ENCODE measurements at regions not wholly inside any gene's neighbourhood (a gene's known extent, or its start where the extent isn't known, plus 50 kb on each side); places are given as distances from the start of the nearest gene placed in this dataset.
A peak's percentile ranks its signal among the peaks of the same experiment; 100 is the strongest.

GRCh38 chr11:11035331-11035730, 177.5 kb upstream of the ZBED5 start:
- Histone ChIP-seq H3K27ac (no peak overlapping the region), H3K36me3 (no peaks in the 10 kb centered on the region), H3K4me3 (ENCODE audit: low read depth, low read length) (no peak overlapping the region), H3K9me3 (ENCODE audit: severe bottlenecking) (no peaks in the 10 kb centered on the region), H3K27me3 (ENCODE audit: insufficient read depth, low read depth, severe bottlenecking) (no peaks in the 10 kb centered on the region)
- TF ChIP-seq CTCF (IDR thresholded peaks at IDR 0.05; ENCODE audit: low read depth, low read length): no peak
- DNase-seq: no peak

GRCh38 chr11:11034476-11034875, 176.6 kb upstream of the ZBED5 start:
- no peak for TF ChIP-seq CTCF (IDR thresholded peaks at IDR 0.05; ENCODE audit: low read depth, low read length)
- H3K27ac ChIP-seq: no peak overlapping the region
- H3K27me3 ChIP-seq (ENCODE audit: insufficient read depth, low read depth, severe bottlenecking): no peaks in the 10 kb centered on the region
- H3K36me3 ChIP-seq: no peaks in the 10 kb centered on the region
- no peak for DNase-seq
- H3K9me3 ChIP-seq (ENCODE audit: severe bottlenecking): no peaks in the 10 kb centered on the region
- no peak overlapping the region for H3K4me3 ChIP-seq (ENCODE audit: low read depth, low read length)

- no peaks in the 10 kb centered on the region for H3K27me3 ChIP-seq (ENCODE audit: insufficient read depth, low read depth, severe bottlenecking)
- no peak for TF ChIP-seq CTCF (IDR thresholded peaks at IDR 0.05; ENCODE audit: low read depth, low read length)
- H3K36me3 ChIP-seq: no peaks in the 10 kb centered on the region
- no peaks in the 10 kb centered on the region for H3K9me3 ChIP-seq (ENCODE audit: severe bottlenecking)
- no peak overlapping the region for H3K4me3 ChIP-seq (ENCODE audit: low read depth, low read length)
- no peak for DNase-seq
- H3K27ac ChIP-seq: no peak overlapping the region
Observed at GRCh38 chr11:11032066-11032465, 174.2 kb upstream of the ZBED5 start.

- DNase-seq: no peak
- Histone ChIP-seq H3K27me3 (ENCODE audit: insufficient read depth, low read depth, severe bottlenecking) (no peaks in the 10 kb centered on the region), H3K9me3 (ENCODE audit: severe bottlenecking) (no peaks in the 10 kb centered on the region), H3K27ac (no peak overlapping the region), H3K4me3 (ENCODE audit: low read depth, low read length) (no peak overlapping the region), H3K36me3 (no peaks in the 10 kb centered on the region)
- TF ChIP-seq CTCF (IDR thresholded peaks at IDR 0.05; ENCODE audit: low read depth, low read length): no peak
Observed at GRCh38 chr11:11029027-11029426, 171.2 kb upstream of the ZBED5 start.

- Histone ChIP-seq H3K4me3 (ENCODE audit: low read depth, low read length) (no peak overlapping the region), H3K9me3 (ENCODE audit: severe bottlenecking) (no peaks in the 10 kb centered on the region), H3K27me3 (ENCODE audit: insufficient read depth, low read depth, severe bottlenecking) (no peaks in the 10 kb centered on the region), H3K27ac (no peak overlapping the region), H3K36me3 (no peaks in the 10 kb centered on the region)
- TF ChIP-seq CTCF (IDR thresholded peaks at IDR 0.05; ENCODE audit: low read depth, low read length): peak; percentile 87
- DNase-seq: peak; percentile 77
Observed at GRCh38 chr11:11028017-11028692, 170.3 kb upstream of the ZBED5 start.

GRCh38 chr11:11027288-11027687, 169.4 kb upstream of the ZBED5 start:
- H3K4me3 ChIP-seq (ENCODE audit: low read depth, low read length): no peak overlapping the region
- TF ChIP-seq CTCF (IDR thresholded peaks at IDR 0.05; ENCODE audit: low read depth, low read length): no peak
- no peaks in the 10 kb centered on the region for H3K27me3 ChIP-seq (ENCODE audit: insufficient read depth, low read depth, severe bottlenecking)
- no peaks in the 10 kb centered on the region for H3K9me3 ChIP-seq (ENCODE audit: severe bottlenecking)
- H3K36me3 ChIP-seq: no peaks in the 10 kb centered on the region
- no peak for DNase-seq
- H3K27ac ChIP-seq: no peak overlapping the region
